ENCODE measurements at regions not wholly inside any gene's neighbourhood (a gene's known extent, or its start where the extent isn't known, plus 50 kb on each side); places are given as distances from the start of the nearest gene placed in this dataset.
"Not testable (repeated sequence)": the region's sequence is repeated elsewhere in the genome, so short reads cannot be mapped to it uniquely, and the experiment has no call there.

- no peaks in the 10 kb centered on the region for H3K36me3 ChIP-seq (ENCODE audit: low read depth, missing control alignments)
- intact Hi-C loops (cut with DNase I; ENCODE audit: low total_unique reads), result no loop called here
- H3K27me3 ChIP-seq, result no peaks in the 10 kb centered on the region
- peak; percentile 37 for DNase-seq
- 59 to 62% methylated on average over 6 of the region's 6 CpGs for WGBS, 2 donors
- no peak overlapping the region for H3K4me3 ChIP-seq
- no peaks in the 10 kb centered on the region for H3K9me3 ChIP-seq
- TF ChIP-seq POLR2A (IDR thresholded peaks at IDR 0.05), result no peak
- TF ChIP-seq CTCF (IDR thresholded peaks at IDR 0.05), result no peak
- H3K4me1 ChIP-seq, result no peaks in the 10 kb centered on the region
- H3K27ac ChIP-seq, result no peak overlapping the region
Observed at GRCh38 chr7:17046666-17047065, 164.9 kb upstream of the AGR3 start.

GRCh38 chr7:17053164-17053563 is 171.4 kb upstream of the AGR3 start:
- H3K27me3 ChIP-seq; intact Hi-C loops (cut with DNase I; ENCODE audit: low total_unique reads); H3K27ac ChIP-seq; H3K9me3 ChIP-seq; H3K4me1 ChIP-seq; DNase-seq; H3K36me3 ChIP-seq (ENCODE audit: low read depth, missing control alignments); H3K4me3 ChIP-seq: not testable (repeated sequence)
- WGBS, 2 donors, result 88 to 95% methylated on average over 8 to 9 of the region's 9 CpGs

GRCh38 chr7:17054206-17054605 is 172.4 kb upstream of the AGR3 start:
- Histone ChIP-seq H3K9me3 (no peaks in the 10 kb centered on the region), H3K27ac (no peak overlapping the region), H3K36me3 (ENCODE audit: low read depth, missing control alignments) (no peaks in the 10 kb centered on the region), H3K27me3 (no peaks in the 10 kb centered on the region), H3K4me3 (no peak overlapping the region), H3K4me1 (no peaks in the 10 kb centered on the region)
- WGBS, 2 donors, result 73 to 74% methylated on average over 3 of the region's 3 CpGs
- TF ChIP-seq CTCF (IDR thresholded peaks at IDR 0.05) (no peak), POLR2A (IDR thresholded peaks at IDR 0.05) (no peak)
- DNase-seq, result no peak
- intact Hi-C loops (cut with DNase I; ENCODE audit: low total_unique reads), result no loop called here

- no peak overlapping the region for H3K4me3 ChIP-seq
- H3K36me3 ChIP-seq (ENCODE audit: low read depth, missing control alignments), result no peaks in the 10 kb centered on the region
- no peaks in the 10 kb centered on the region for H3K4me1 ChIP-seq
- no peak overlapping the region for H3K27ac ChIP-seq
- DNase-seq, result no peak
- no peaks in the 10 kb centered on the region for H3K9me3 ChIP-seq
- TF ChIP-seq CTCF (IDR thresholded peaks at IDR 0.05) (no peak), POLR2A (IDR thresholded peaks at IDR 0.05) (no peak)
- WGBS, 2 donors, result 63 to 65% methylated on average over 2 of the region's 2 CpGs
- intact Hi-C loops (cut with DNase I; ENCODE audit: low total_unique reads), result no loop called here
- H3K27me3 ChIP-seq, result no peaks in the 10 kb centered on the region
Observed at GRCh38 chr7:17054836-17055235, 173.1 kb upstream of the AGR3 start.

GRCh38 chr7:17055596-17055995 is 173.8 kb upstream of the AGR3 start:
- no peak overlapping the region for H3K27ac ChIP-seq
- no peaks in the 10 kb centered on the region for H3K4me1 ChIP-seq
- TF ChIP-seq POLR2A (IDR thresholded peaks at IDR 0.05), result no peak
- DNase-seq, result no peak
- no peaks in the 10 kb centered on the region for H3K9me3 ChIP-seq
- intact Hi-C loops (cut with DNase I; ENCODE audit: low total_unique reads), result no loop called here
- H3K36me3 ChIP-seq (ENCODE audit: low read depth, missing control alignments), result no peaks in the 10 kb centered on the region
- no peak overlapping the region for H3K4me3 ChIP-seq
- 93 to 100% methylated on average over 2 of the region's 2 CpGs for WGBS, 2 donors
- H3K27me3 ChIP-seq, result no peaks in the 10 kb centered on the region

GRCh38 chr7:17056491-17057142 is 174.8 kb upstream of the AGR3 start:
- WGBS, 2 donors, result 76 to 92% methylated on average over 7 of the region's 7 CpGs
- TF ChIP-seq POLR2A (IDR thresholded peaks at IDR 0.05) (no peak), CTCF (IDR thresholded peaks at IDR 0.05) (no peak)
- no peak overlapping the region for H3K4me3 ChIP-seq

More at GRCh38 chr7:17056491-17057142, 174.8 kb upstream of the AGR3 start:
- Histone ChIP-seq H3K4me1 (no peaks in the 10 kb centered on the region), H3K27me3 (no peaks in the 10 kb centered on the region), H3K36me3 (ENCODE audit: low read depth, missing control alignments) (no peaks in the 10 kb centered on the region), H3K9me3 (no peaks in the 10 kb centered on the region), H3K27ac (no peak overlapping the region)
- DNase-seq, result no peak
- intact Hi-C loops (cut with DNase I; ENCODE audit: low total_unique reads), result no loop called here
